SK-N-MC (cell line): ENCODE measurements at regions not wholly inside any gene's neighbourhood (a gene's known extent, or its start where the extent isn't known, plus 50 kb on each side); places are given as distances from the start of the nearest gene placed in this dataset.

Experiments used
- DNase-seq: peaks from one replicate; pipeline ENCODE4 v3.0.0-alpha.2; 2011; ENCODE audit warnings: low read depth, low spot score
- H3K27ac ChIP-seq: fragments of 200-600 bp; sonication (generic); 2 replicates; pipeline ENCODE4 v1.5.1; 2016; ENCODE audit warnings: mixed run types
- H3K36me3 ChIP-seq: fragments of 200-600 bp; sonication (generic); 2 replicates; pipeline ENCODE4 v1.6.1; 2017; ENCODE audit warnings: antibody characterized with exemption, low read length, mixed read lengths; ENCODE audit not compliant: insufficient read depth
- H3K4me3 ChIP-seq: fragments of 200-600 bp; sonication (generic); 2 replicates; pipeline ENCODE4 v1.5.1; 2016
- H3K9ac ChIP-seq: fragments of 200-600 bp; sonication (generic); 2 replicates; pipeline ENCODE4 v1.8.0; 2017; ENCODE audit warnings: mixed run types, mixed read lengths; ENCODE audit not compliant: insufficient read length
- H3K9me3 ChIP-seq: fragments of 200-600 bp; sonication (generic); 2 replicates; pipeline ENCODE4 v1.6.1; 2017; ENCODE audit warnings: low read depth, mild to moderate bottlenecking, antibody characterized with exemption, low read length, moderate library complexity, mixed read lengths
- EZH2 ChIP-seq: fragments of 200-600 bp; sonication (generic); IDR thresholded peaks from one replicate; pipeline ENCODE4 v1.6.1; 2017; ENCODE audit warnings: antibody characterized with exemption
- FOXP2 ChIP-seq: optimal IDR thresholded peaks from 2 replicates; pipeline ENCODE3; 2011; ENCODE audit warnings: mild to moderate bottlenecking, moderate library complexity; ENCODE audit not compliant: insufficient read depth; ENCODE audit errors: extremely low read length, control extremely low read depth
- POLR2AphosphoS5 ChIP-seq: IDR thresholded peaks from 2 replicates; pipeline ENCODE4 v1.6.1; 2012; ENCODE audit warnings: mild to moderate bottlenecking, low read depth, low read length, borderline replicate concordance

DNA sequence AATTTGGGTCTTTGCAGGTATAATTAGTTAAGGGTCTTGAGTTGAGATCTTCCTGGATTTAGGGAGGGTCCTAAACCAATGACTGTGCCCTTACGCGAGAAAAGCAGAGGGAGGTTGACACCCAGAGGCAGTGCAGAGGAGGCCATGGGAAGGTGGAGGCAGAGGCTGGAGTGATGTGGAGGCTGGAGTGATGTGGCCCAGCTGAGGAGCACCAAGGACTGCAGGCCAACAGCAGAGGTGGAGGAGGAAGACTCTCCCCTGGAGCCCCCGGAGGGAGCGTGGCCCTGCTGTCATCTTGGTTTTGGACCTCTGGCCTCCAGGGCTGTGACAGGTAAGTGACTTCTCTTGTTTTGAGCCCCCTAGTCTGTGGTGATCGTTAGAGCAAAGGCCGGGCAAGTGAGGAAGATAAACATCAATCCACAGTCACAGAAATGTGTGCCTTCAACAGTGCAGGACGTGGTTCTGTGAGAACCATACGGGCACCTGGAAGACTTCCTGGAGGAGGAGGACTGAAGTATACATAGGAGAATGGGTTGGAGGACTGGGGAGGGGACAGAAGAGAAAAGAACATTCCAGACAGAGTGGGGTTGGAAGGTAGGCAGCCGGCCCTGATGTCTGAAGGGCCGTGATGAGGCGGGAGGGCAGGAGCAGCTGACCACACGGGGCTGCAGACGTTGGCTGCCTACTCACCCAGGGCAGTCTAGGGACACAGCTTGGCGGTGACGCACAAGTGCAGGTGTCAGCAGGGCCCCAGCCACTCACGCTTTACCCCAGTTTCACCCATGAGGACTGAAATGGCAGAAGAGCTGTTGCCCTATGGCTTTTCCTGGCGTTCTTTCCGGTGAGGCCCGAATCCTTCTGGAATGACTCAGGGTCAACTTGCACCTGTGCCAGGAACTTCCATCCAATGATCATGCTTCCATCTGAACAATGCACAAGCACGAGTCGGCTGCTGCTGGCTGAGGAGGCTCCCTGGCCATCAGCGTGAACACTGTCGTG, 270.2 kb downstream of the CTTN start:
- H3K27ac ChIP-seq = no peak overlapping the region
- TF ChIP-seq EZH2 (no peak), FOXP2 (no peak), POLR2AphosphoS5 (no peak)
- H3K9ac ChIP-seq = no peak overlapping the region
- H3K9me3 ChIP-seq = no peaks in the 10 kb centered on the region
- no peaks in the 10 kb centered on the region for H3K36me3 ChIP-seq
- no peak overlapping the region for H3K4me3 ChIP-seq
- DNase-seq = no peak

DNA sequence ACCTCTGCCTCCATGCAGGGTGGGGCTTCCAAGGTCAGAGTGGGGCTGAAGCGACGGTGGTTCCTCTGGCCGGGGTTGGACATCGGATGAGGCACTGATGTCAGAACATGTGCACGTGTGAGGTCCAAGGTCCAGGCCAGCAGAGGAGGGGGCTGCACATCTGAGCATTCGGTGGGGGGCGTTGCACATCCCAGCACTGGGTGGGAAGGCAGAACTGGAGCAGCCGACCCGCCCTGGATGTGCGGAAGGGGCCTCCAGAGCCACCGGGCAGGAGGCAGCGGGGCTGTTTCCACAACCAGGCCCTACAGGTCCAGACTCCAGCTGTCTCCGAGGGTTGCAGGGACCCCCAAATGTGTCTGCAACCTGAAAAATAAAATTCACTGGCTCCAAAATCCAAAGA, 271.0 kb downstream of the CTTN start:
- no peak overlapping the region for H3K9ac ChIP-seq
- DNase-seq = no peak
- H3K27ac ChIP-seq = no peak overlapping the region
- TF ChIP-seq FOXP2 = no peak
- TF ChIP-seq EZH2 = no peak
- H3K4me3 ChIP-seq = no peak overlapping the region
- no peaks in the 10 kb centered on the region for H3K9me3 ChIP-seq
- no peaks in the 10 kb centered on the region for H3K36me3 ChIP-seq

DNA sequence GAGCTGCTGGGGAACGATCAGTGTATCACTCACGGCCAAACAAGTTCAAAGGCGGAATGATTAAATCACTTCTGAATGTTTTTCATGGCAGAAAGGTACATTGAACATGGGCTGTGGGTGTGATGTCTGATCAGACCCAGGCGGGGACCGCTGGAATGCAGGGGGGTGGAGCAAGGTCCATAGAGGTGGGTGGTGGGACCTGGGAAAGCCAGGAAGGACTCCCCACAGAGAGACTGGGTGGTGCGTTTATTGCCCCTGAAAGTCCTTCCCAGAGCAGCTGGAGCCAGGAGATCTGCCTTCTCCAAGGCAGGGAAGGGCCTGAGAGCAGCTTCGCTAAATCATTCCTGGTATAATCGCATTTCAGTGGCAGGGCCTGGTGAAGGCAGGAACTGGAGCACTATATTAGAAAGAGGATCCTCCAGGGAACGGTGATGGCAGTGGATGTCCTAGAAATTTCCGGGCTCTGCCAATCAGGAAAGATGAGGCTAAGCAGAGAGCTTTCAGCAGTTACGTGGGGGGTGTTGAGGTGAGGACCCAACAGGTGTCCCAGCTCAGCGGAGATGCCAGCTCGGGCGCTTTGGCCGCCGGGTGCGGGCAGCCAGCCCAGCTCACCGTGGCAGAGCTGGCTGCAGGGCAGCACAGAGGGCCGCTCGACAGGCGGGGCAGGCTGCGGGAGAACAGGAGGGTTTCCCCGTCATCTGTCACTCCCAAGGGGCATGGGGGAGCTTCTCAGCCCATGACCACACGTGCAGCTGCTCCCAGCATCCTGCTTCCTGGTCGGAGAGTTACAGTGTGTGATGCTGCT, 271.7 kb downstream of the CTTN start:
- TF ChIP-seq EZH2 (no peak), FOXP2 (no peak), POLR2AphosphoS5 (no peak)
- H3K27ac ChIP-seq = no peak overlapping the region
- no peak overlapping the region for H3K9ac ChIP-seq
- DNase-seq = no peak
- no peaks in the 10 kb centered on the region for H3K9me3 ChIP-seq
- H3K4me3 ChIP-seq = no peak overlapping the region
- no peaks in the 10 kb centered on the region for H3K36me3 ChIP-seq

DNA sequence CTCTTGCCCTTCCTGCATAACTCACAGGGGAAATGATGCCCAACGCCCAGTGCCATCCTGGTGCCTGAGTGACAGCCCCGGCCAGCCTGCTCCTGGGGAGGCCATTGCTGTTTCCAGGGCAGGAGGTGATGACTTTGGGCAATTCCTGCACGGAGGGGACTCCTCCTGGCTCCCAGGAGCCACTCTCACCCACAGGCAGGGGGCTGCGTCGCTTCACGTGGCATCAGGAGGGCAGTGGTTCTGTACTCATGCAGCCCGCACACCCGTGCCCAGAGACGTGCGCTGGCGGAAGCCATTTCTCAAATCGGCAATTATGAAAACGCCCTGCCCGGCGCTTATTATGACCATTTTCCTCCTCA, 272.3 kb downstream of the CTTN start:
- TF ChIP-seq FOXP2 (no peak), POLR2AphosphoS5 (no peak), EZH2 (no peak)
- no peaks in the 10 kb centered on the region for H3K36me3 ChIP-seq
- no peak overlapping the region for H3K27ac ChIP-seq
- DNase-seq = no peak
- no peak overlapping the region for H3K4me3 ChIP-seq
- H3K9me3 ChIP-seq = no peaks in the 10 kb centered on the region
- no peak overlapping the region for H3K9ac ChIP-seq

DNA sequence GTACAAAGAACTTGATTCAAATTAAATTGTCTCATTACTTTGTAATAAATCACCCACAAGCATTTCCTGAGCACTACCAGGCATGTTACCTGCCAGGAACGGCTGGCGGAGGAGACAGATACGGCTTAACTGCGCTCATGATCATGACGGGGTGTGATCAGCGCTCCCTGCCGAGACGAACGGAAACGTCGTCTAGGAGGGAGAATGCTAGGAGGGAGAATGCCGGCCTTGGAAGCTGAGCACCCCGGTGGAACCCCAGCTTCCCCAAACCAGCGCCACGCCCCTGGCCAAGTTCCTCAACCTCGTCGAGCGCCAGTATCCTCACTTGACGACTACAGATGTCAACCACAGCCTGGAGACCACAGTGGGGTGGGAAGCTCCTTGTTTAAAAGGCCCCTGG, 272.8 kb downstream of the CTTN start:
- H3K36me3 ChIP-seq = no peaks in the 10 kb centered on the region
- no peak overlapping the region for H3K9ac ChIP-seq
- no peak overlapping the region for H3K27ac ChIP-seq
- H3K4me3 ChIP-seq = no peak overlapping the region
- DNase-seq = no peak
- TF ChIP-seq FOXP2 = no peak
- peak; percentile 52 for TF ChIP-seq EZH2
- no peak for TF ChIP-seq POLR2AphosphoS5
- no peaks in the 10 kb centered on the region for H3K9me3 ChIP-seq

DNA sequence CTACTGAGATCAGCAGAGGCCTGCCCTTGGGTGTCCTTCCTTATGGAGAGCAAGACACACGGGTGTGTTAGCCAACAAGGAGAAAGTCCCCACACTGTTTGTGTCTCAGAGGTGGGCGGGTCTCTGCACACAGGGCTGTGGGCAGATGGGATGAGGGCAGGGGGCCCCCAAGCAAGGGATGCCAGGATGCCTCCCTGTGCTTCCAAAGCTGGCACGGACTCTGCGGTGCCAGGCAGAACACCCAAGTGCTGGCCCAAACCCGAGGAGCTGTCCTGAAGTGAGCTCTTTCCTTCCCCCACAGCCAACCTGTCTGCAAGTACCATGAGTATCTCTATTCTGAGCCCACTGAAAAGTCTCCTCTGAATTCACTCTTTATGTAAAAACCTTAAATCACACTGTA, 273.3 kb downstream of the CTTN start:
- no peak overlapping the region for H3K9ac ChIP-seq
- no peaks in the 10 kb centered on the region for H3K36me3 ChIP-seq
- TF ChIP-seq FOXP2 (no peak), POLR2AphosphoS5 (no peak), EZH2 (no peak)
- no peaks in the 10 kb centered on the region for H3K9me3 ChIP-seq
- no peak overlapping the region for H3K4me3 ChIP-seq
- no peak for DNase-seq
- no peak overlapping the region for H3K27ac ChIP-seq

DNA sequence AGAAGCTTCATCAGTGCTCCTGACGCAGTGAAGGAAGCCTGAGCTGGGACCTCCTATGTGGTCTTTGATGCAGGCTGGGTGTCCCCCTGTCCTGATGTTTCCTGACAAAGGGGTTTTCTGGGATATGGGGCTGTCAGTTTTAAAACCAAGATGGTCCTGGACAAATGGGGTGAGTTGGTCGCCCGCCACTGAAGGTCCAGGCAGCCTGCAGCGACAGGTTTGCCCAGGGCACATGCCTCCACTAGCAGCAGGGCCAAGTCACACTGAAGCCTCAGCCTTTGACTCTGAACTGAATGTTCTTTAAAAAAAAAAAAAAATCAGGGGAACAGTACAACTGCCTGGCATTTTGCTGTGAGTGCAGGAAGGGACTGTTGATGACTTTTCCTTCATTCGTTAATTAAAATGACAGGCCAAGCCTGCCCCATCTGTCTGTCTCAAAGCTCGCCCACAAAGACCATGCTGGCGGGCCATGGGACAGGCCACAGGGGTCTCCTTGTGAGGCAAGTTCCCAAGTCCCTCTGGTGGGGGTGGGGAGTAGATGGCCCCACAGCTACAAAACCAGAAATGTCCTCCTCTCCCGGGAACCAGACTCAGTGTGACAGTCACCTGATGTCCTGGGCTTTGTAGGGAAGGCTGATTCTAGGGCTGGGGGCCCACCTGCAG, 274.8 kb downstream of the CTTN start:
- Histone ChIP-seq H3K9ac (no peak overlapping the region), H3K9me3 (no peaks in the 10 kb centered on the region), H3K27ac (no peak overlapping the region), H3K36me3 (no peaks in the 10 kb centered on the region), H3K4me3 (no peak overlapping the region)
- DNase-seq = no peak
- TF ChIP-seq FOXP2 (no peak), EZH2 (no peak), POLR2AphosphoS5 (no peak)

DNA sequence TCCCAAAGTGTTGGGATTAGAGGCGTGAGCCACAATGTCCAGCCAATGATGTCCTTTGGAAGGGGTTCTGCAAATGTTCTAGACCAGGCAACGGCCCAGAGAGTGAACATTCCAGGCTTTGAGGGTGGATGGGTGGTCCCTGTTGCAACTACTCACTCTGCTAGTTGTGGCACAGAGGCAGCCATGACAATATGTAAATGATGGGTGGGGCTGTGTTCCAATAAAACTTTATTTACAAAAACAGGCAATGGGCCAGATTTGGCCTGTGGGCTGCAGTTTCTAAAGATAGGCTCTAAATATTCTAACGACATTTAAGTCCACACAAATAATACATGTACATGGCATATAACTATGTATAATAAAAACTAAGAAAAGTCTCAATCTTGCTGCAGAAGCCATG, 276.3 kb downstream of the CTTN start:
- Histone ChIP-seq H3K9ac (no peak overlapping the region), H3K9me3 (no peaks in the 10 kb centered on the region), H3K4me3 (no peak overlapping the region), H3K36me3 (no peaks in the 10 kb centered on the region), H3K27ac (no peak overlapping the region)
- TF ChIP-seq EZH2 = no peak
- no peak for TF ChIP-seq FOXP2
- TF ChIP-seq POLR2AphosphoS5 = no peak
- DNase-seq = no peak
